MM.1S (cell line): ENCODE measurements at regions not wholly inside any gene's neighbourhood (a gene's known extent, or its start where the extent isn't known, plus 50 kb on each side); places are given as distances from the start of the nearest gene placed in this dataset.
"Not testable (repeated sequence)": the region's sequence is repeated elsewhere in the genome, so short reads cannot be mapped to it uniquely, and the experiment has no call there.

Experiments used
- DNase-seq: peaks from one replicate; pipeline ENCODE4 v3.0.0-alpha.2; 2015
- H2AFZ ChIP-seq: fragments of 300-600 bp; sonication (generic); 2 replicates; pipeline ENCODE4 v1.6.0; 2016; ENCODE audit warnings: antibody characterized with exemption, low read length
- H3F3A ChIP-seq: fragments of 300-600 bp; sonication (generic); 2 replicates; pipeline ENCODE4 v1.6.1; 2016; ENCODE audit warnings: mild to moderate bottlenecking, antibody characterized with exemption, low read length, moderate library complexity, mixed read lengths; ENCODE audit not compliant: insufficient read depth
- H3K27ac ChIP-seq: fragments of 300-600 bp; sonication (generic); 2 replicates; pipeline ENCODE4 v1.5.1; 2016; ENCODE audit warnings: mild to moderate bottlenecking, low read length
- H3K27me3 ChIP-seq: fragments of 300-600 bp; sonication (generic); replicated peaks from 2 replicates; pipeline ENCODE4 v1.6.0; 2016; ENCODE audit warnings: low read length; ENCODE audit not compliant: insufficient read depth
- H3K36me3 ChIP-seq: fragments of 300-600 bp; sonication (generic); replicated peaks from 2 replicates; pipeline ENCODE4 v1.6.1; 2016; ENCODE audit warnings: mild to moderate bottlenecking, low read length, mixed read lengths; ENCODE audit not compliant: insufficient read depth
- H3K4me1 ChIP-seq: fragments of 300-600 bp; sonication (generic); 2 replicates; pipeline ENCODE4 v1.6.1; 2016; ENCODE audit warnings: low read length, mixed read lengths
- H3K4me2 ChIP-seq: fragments of 300-600 bp; sonication (generic); 2 replicates; pipeline ENCODE4 v1.6.0; 2016; ENCODE audit warnings: low read depth, low read length
- H3K4me3 ChIP-seq: fragments of 300-600 bp; sonication (generic); 2 replicates; pipeline ENCODE4 v1.5.1; 2016; ENCODE audit warnings: low read length, mixed read lengths
- H3K79me2 ChIP-seq: fragments of 300-600 bp; sonication (generic); 2 replicates; pipeline ENCODE4 v1.6.1; 2016; ENCODE audit warnings: mixed run types, low read length, mixed read lengths
- H3K9ac ChIP-seq: fragments of 300-600 bp; sonication (generic); 2 replicates; pipeline ENCODE4 v1.6.1; 2016; ENCODE audit warnings: low read length, mixed read lengths
- H3K9me2 ChIP-seq: fragments of 300-600 bp; sonication (generic); replicated peaks from 2 replicates; pipeline ENCODE4 v1.6.1; 2016; ENCODE audit warnings: mild to moderate bottlenecking, low read length, mixed read lengths; ENCODE audit not compliant: insufficient read depth
- H3K9me3 ChIP-seq: fragments of 300-600 bp; sonication (generic); replicated peaks from 2 replicates; pipeline ENCODE4 v1.6.1; 2016; ENCODE audit warnings: mild to moderate bottlenecking, low read length, mixed read lengths; ENCODE audit not compliant: insufficient read depth
- H4K20me1 ChIP-seq: fragments of 300-600 bp; sonication (generic); 2 replicates; pipeline ENCODE4 v1.6.1; 2016; ENCODE audit warnings: mild to moderate bottlenecking, low read length, moderate library complexity, mixed read lengths; ENCODE audit not compliant: insufficient read depth
- CTCF ChIP-seq: fragments of 300-600 bp; sonication (generic); IDR thresholded peaks from 2 replicates; pipeline ENCODE4 v1.5.1; 2016; ENCODE audit warnings: antibody characterized with exemption, low read length, mixed read lengths
- EZH2 ChIP-seq: fragments of 300-600 bp; sonication (generic); optimal IDR thresholded peaks from 2 replicates; pipeline ENCODE3; 2017; ENCODE audit warnings: low read depth, mild to moderate bottlenecking, antibody characterized with exemption, low read length, mixed read lengths
- EZH2phosphoT487 ChIP-seq: fragments of 300-600 bp; sonication (generic); IDR thresholded peaks from 2 replicates; pipeline ENCODE4 v1.6.1; 2018; ENCODE audit warnings: antibody characterized with exemption, low read length

- H3K9me3 ChIP-seq, result no peaks in the 10 kb centered on the region
- DNase-seq, result no peak
- H4K20me1 ChIP-seq, result no peaks in the 10 kb centered on the region
- H3K4me2 ChIP-seq, result no peak overlapping the region
- no peaks in the 10 kb centered on the region for H3K9me2 ChIP-seq
- H3K79me2 ChIP-seq, result no peaks in the 10 kb centered on the region
- H3K36me3 ChIP-seq, result no peaks in the 10 kb centered on the region
- no peaks in the 10 kb centered on the region for H3F3A ChIP-seq
- TF ChIP-seq EZH2phosphoT487 (no peak), CTCF (no peak), EZH2 (no peak)
- H3K9ac ChIP-seq, result no peak overlapping the region
- H3K4me1 ChIP-seq, result no peaks in the 10 kb centered on the region
- H2AFZ ChIP-seq, result no peak overlapping the region
- H3K27me3 ChIP-seq, result no peaks in the 10 kb centered on the region
- H3K4me3 ChIP-seq, result no peak overlapping the region
- H3K27ac ChIP-seq, result no peak overlapping the region
Measured at GRCh38 chr12:84408936-84409335, 503.7 kb downstream of the SLC6A15 start.

- not testable (repeated sequence) for H2AFZ ChIP-seq, H3K4me3 ChIP-seq, H3K4me1 ChIP-seq, H3K9me2 ChIP-seq, H3K9ac ChIP-seq, H3K79me2 ChIP-seq, H3K36me3 ChIP-seq, H3K4me2 ChIP-seq, H4K20me1 ChIP-seq, H3K27ac ChIP-seq, H3K27me3 ChIP-seq, H3F3A ChIP-seq, DNase-seq, H3K9me3 ChIP-seq
Measured at GRCh38 chr12:84406720-84407119, 505.9 kb downstream of the SLC6A15 start.

- no peaks in the 10 kb centered on the region for H3K9me3 ChIP-seq
- H2AFZ ChIP-seq, result no peak overlapping the region
- H3K4me3 ChIP-seq, result no peak overlapping the region
- H3K9ac ChIP-seq, result no peak overlapping the region
- no peak overlapping the region for H3K27ac ChIP-seq
- no peak overlapping the region for H3K4me2 ChIP-seq
- H3K9me2 ChIP-seq, result no peaks in the 10 kb centered on the region
- DNase-seq, result no peak
- no peaks in the 10 kb centered on the region for H3K36me3 ChIP-seq
- H4K20me1 ChIP-seq, result no peaks in the 10 kb centered on the region
- H3K4me1 ChIP-seq, result no peaks in the 10 kb centered on the region
- H3K27me3 ChIP-seq, result no peaks in the 10 kb centered on the region
- H3F3A ChIP-seq, result no peaks in the 10 kb centered on the region
- H3K79me2 ChIP-seq, result no peaks in the 10 kb centered on the region
- TF ChIP-seq CTCF (no peak), EZH2phosphoT487 (no peak), EZH2 (no peak)
Measured at GRCh38 chr12:84397846-84398245, 514.8 kb downstream of the SLC6A15 start.

GRCh38 chr12:84397263-84397662 is 515.3 kb downstream of the SLC6A15 start:
- Histone ChIP-seq H3K27me3 (no peaks in the 10 kb centered on the region), H3K36me3 (no peaks in the 10 kb centered on the region), H3K4me1 (no peaks in the 10 kb centered on the region), H3K79me2 (no peaks in the 10 kb centered on the region), H2AFZ (no peak overlapping the region), H4K20me1 (no peaks in the 10 kb centered on the region), H3K27ac (no peak overlapping the region), H3F3A (no peaks in the 10 kb centered on the region), H3K9ac (no peak overlapping the region), H3K9me2 (no peaks in the 10 kb centered on the region), H3K4me2 (no peak overlapping the region), H3K9me3 (no peaks in the 10 kb centered on the region), H3K4me3 (no peak overlapping the region)
- DNase-seq, result peak; percentile 15
- TF ChIP-seq CTCF (peak; percentile 16), EZH2 (no peak)

GRCh38 chr12:84391176-84391575 is 521.4 kb downstream of the SLC6A15 start:
- DNase-seq, H3K9ac ChIP-seq, H3K27ac ChIP-seq, H3K79me2 ChIP-seq, H3K27me3 ChIP-seq, H3F3A ChIP-seq, H3K9me3 ChIP-seq, H3K36me3 ChIP-seq, H4K20me1 ChIP-seq, H3K4me2 ChIP-seq, H3K4me1 ChIP-seq, H2AFZ ChIP-seq, H3K9me2 ChIP-seq, H3K4me3 ChIP-seq: not testable (repeated sequence)
